GM15510 (cell line): ENCODE measurements at regions not wholly inside any gene's neighbourhood (a gene's known extent, or its start where the extent isn't known, plus 50 kb on each side); places are given as distances from the start of the nearest gene placed in this dataset.

ENCODE experiments used
- POLR2A ChIP-seq: IDR thresholded peaks from 3 replicates; pipeline ENCODE4 v1.6.1; 2011; ENCODE audit warnings: borderline replicate concordance; ENCODE audit not compliant: insufficient read length; ENCODE audit errors: extremely low read depth

DNA sequence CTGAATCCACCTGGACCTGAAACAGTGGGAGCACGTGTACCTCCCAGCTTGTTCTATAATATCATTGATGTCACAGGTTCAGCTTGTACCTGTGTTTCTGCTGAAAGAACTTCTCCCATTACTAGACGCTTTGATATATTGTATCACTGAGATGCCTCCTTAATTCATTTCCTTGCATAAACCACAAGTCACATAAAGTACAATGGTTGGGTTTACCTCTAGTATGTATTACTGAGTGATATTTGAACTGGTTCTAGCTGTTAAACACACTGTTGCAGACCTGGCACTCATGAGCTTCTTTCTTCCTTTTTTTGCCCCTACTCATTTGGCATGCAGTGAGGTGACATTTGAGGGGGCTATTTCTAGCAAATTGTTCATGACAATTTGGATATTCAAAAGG, 106.6 kb upstream of the KLF14 start:
- no peak for TF ChIP-seq POLR2A

DNA sequence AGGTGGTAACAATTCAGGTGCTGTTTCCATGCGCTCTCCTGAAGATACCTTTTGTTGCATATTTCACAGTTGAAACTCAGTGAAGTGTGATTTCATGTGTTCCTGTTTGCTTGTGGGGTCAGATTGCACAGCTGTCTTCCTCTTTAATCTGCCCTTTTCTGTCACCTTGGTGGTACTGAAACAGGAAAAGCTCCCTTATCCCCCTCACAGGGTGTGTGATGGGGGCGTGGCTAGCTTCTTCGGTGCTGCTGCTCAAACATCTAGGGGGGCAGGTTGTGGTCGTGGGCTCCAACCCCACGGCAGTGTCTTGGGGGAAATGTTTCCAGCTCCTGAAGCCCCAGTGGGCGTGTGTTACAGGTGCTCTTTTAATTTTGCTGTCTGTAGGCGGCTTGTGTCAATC, 107.4 kb upstream of the KLF14 start:
- TF ChIP-seq POLR2A: no peak

DNA sequence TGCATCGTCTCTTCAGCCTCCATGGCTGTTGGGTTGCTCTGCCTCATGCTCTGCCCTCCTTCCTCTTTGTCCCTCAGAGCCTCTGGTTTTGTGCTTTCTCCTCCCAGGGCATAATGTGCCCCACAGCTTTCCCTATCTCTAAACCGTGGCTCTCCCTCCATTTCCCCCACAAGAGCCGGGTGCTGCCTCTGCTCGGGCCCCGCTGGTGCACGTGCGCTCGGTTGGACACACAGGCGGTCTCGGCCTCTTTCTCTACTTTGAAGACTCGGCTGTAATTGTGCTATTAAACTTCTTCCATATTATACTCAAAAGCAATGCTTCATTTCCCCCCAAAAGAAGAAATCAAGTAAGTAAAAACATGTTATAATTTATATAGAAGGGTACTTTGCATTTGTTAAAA, 109.7 kb upstream of the KLF14 start:
- TF ChIP-seq POLR2A: no peak

DNA sequence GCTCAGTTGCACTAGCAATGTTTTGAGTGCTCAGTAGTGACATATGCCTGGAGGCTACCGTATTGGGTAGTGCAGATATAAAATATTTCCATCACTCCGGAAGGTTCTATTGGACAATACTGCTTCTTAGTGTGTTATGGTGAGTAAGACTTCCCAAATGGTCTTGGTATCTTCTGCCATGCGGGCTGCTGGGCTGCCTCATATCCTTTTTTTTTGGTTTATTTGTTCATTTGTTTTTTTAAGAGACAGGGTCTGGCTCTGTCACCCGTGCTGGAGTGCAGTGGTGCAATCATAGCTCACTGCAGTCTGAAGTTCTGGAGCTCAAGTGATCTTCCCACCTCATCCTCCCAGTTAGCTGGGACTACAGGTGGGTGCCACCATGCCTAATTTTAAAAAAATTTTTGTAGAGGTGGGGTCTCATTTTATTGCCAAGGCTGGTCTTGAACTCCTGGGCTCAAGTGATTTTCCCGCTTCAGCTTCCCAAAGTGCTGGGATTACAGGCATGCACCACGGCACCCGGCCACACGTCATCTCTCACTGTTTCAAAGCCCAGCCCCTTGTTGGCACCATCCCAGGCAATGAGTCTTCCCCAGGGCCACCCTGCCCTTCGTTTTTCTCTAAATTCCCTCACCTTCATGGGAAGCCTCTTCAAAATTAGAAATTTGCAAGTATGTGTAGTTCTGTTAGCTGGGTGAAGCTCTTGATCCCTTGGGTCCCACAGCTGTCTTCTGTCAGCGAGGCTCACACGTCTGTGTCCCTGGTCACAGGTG, 111.0 kb upstream of the KLF14 start:
- no peak for TF ChIP-seq POLR2A

DNA sequence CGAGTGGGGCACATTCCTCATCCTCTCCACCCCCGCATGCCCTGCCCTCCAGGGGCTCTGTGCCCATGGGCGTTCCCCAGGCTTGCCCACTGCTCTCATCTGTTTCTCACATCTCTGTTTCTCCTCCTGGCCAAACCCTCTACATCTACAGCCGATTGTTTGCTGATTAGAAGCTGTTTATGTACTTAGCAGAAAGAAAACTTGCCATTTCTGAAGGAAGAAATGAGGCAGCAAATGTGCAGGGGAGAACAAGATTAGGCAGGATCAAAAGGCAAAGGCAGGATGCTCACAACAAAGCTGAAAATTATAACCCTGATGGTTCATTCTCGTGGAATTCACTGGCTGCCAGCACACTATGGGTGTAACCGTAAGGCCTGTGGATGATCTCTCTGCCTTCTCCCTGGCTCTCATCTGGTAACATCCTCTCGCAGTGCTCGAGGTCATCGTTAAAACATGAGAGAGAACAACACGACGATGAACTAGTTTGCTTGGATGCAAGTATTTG, 111.6 kb upstream of the KLF14 start:
- no peak for TF ChIP-seq POLR2A

DNA sequence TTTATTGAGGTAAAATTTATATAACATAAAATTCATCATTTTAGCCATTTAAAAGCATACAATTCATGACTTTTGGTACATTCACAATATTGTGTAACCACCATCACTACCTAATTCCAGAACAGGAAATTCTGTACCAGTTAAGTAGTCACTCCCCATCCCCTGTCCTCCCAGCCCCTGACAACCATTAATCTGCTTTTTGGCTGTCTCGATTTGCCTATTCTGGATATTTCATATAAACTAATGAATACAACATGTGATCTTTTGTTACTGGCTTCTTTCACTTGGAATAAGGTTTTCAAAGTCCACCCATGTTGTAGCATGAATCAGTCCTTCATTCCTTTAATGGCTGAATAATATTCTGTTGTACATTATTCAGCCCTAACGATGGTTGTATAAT, 115.6 kb upstream of the KLF14 start:
- TF ChIP-seq POLR2A: no peak

DNA sequence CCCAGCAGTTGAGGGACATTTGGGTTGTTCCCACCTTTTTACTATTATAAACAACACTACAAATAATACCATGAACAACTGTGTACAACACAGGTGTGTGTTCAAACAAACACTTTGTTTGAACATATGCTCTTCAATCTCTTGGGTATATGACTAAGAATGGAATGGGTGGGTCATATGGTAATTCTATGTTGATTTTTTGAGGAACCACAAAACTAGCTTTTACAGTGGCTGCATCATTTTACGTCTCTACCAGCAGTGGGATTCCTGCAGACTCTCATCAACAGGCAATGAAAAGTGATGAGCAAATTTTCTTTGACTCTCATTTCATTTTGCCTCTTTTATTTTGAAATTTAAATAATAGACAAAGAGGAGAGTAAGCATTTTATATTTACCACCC, 116.9 kb upstream of the KLF14 start:
- no peak for TF ChIP-seq POLR2A

DNA sequence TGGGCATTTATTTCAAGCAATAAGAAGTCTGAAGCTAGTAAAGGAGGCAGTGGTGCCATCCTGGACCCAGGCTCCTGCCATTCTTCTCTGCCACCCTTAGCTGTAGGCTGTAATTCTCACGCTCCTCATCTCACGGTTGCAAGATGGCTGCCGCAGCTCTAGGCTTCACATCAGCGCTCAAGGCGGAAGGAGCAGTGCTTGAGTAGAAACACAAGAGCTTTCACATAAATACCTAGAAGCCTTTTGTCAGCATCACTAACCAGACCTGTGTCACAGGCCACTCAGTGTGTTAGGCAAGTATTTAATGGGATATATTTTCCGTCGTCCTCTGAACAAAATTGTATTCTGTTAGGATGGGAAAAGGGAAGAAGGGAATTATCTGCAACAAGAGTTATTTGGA, 118.9 kb upstream of the KLF14 start:
- no peak for TF ChIP-seq POLR2A

DNA sequence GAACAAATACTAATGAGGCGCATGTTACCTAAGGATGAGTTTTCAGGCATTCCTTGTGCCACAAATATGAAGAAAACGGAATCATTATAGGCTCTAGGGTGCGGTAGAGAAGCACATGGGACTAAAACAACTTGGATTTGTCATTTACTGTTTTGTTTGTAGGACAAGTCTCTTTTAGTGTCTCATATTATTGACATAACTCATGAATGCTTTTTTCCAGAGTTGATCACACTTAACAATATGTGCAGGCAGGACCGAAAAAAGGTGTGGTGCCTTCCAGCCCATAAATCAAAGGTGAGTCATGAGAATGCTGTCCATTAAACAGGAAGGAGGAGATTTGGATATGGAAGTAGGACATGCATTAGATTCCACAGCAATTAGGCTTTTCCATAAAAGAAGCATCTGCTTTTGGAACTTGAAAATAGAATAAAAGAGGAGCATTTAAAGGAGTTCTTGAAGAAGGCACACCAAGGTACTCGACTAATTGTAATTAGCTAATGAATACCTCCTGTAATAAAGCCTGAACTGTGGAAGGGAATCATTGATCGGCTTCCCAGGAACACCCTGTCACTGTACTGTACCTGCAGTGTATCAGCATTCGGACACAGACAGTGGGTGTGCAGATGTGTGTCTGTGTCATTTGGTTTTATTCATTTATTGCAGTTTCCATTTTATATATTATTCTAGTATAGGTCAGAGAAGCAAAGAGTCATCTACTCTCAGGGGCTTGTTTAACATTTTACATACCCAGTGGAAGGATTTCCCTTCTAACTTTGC, 119.7 kb upstream of the KLF14 start:
- TF ChIP-seq POLR2A: no peak

DNA sequence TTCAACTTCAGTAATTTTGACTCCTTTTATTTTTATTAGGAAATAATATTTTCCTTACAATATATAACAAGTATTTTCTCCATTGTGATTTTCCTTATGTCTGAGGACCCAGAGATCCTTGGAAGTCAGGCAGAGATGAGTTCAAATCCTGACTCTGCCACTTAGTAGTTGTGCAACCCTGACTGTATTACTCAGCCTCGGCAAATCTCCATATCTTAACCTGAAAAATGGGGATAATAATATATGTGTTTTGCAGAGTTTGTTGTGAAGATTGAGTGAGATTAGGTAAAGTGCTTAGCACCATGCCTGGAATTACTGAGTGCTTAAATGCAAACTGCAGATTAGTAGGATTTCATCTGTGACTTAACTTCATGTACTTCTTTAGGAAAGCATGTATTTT, 120.5 kb upstream of the KLF14 start:
- TF ChIP-seq POLR2A: no peak

DNA sequence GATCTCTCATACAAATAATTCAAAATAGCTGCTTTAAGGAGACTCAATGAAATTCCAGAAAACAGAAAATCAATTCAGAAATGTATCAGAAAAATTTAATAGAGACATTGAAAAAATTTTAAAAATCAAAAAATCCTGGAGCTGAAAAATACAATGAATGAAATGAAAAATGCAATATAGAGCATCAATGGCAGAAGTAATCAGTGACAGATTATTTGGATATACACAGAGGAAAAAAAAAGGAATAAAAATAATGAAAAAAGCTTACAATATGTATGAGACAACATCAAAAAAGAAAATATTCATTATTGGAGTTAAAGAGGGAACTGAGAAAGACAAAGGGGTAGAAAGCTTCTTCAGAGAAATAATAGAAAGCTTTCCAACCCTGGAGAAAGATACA, 122.9 kb upstream of the KLF14 start:
- TF ChIP-seq POLR2A: no peak

DNA sequence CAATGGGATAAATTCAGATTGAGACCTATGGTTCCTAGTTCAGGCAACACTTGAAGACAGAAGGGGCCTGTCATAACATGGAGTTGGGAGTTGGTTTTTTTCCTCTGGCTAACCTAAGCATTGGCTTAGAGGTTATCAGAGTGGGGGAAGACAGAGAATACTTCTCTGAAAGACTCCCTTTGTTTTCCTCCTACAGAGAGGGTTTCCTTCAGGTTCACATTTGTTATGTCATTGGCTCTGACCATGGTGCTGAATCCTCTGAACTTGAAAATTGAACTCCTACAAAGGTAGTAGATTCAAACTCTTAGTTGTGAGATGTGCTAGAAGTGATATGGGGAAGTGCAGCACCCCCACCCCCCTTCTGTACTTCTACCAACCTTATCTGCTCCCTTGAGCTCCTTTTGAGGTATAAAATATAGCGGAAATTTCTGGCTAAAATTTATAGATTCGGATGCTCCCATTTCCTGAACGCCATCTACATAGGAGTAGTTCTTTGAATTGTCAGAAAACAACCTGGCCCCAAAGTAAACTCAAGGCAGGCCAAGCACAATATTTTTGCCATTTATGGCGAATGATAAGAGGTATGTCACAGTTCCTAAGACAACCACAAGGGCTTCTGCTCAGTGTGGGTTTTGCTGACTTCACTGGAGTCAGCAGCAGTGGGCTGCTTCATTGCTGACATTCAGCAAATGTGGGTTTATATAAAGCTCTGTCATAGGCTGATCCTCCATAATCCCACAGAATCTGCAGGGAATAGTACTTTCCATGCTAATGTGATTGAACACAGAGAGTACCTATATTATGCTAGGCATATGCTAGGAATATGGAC, 131.6 kb upstream of the KLF14 start:
- TF ChIP-seq POLR2A: no peak

DNA sequence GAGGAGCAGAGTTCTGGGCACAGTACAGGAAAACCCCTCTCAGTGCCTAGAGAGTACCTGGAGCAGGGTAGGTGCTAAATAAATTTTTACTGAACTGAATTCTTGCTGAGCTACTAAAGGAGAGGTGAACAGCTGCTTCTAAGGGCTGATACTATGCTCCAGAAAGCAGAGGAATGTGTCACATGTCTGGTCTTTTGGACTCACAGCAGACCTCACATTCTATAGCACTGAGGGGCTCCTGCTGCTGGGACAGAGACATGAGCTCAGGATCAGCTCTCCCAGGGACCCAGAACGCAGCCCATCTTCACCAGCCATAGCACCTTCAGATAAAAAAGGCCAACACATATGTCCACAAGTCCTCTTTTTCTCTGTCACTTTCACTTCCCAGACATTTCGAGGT, 133.0 kb upstream of the KLF14 start:
- TF ChIP-seq POLR2A: no peak

DNA sequence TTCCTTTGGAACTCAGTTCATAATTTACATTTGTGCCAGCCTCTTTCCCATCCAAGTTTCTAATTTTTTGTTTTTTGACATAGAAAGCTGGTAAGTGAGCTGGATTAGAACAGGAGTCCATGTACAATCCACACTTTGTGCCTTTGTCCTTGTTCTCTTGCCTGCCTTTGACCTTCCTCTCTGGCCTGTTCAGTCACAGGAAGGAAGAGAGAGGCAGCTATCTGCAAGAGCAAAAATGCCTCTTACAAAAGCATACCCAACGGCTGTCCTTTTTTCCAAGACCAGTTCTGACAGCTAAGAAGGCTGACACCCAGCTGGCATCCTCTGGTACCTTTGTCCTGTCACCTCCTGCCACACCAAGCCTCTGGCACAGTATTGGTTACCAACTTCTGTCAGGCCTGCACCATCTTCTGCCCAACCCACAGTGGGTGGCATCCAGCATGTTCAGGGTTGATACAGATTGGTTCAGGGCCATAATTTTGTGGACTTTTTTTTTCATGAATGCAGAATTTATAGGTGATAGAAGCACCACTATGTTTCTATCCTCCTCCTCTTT, 133.7 kb upstream of the KLF14 start:
- no peak for TF ChIP-seq POLR2A

DNA sequence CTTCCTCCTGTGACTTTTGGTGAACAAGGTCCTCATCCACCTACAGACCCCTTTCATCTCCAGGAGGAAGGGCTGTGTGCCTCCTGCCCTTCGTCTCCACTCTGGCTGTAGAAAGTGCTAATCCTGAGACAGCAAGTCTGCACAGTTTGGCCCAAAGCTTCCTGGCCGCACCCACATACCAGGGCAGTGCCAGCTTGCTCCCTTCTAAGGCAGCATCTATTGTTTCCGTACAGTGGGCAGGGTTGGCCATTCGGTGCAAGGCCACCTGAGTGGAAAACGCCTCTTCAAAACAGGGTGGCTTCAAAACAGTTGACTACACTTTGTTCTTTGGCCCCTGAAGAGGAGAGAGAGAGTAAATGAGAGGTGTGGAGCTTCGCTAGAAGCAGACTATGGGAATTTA, 134.1 kb upstream of the KLF14 start:
- no peak for TF ChIP-seq POLR2A
